ENCODE measurements at regions not wholly inside any gene's neighbourhood (a gene's known extent, or its start where the extent isn't known, plus 50 kb on each side); places are given as distances from the start of the nearest gene placed in this dataset.

DNA sequence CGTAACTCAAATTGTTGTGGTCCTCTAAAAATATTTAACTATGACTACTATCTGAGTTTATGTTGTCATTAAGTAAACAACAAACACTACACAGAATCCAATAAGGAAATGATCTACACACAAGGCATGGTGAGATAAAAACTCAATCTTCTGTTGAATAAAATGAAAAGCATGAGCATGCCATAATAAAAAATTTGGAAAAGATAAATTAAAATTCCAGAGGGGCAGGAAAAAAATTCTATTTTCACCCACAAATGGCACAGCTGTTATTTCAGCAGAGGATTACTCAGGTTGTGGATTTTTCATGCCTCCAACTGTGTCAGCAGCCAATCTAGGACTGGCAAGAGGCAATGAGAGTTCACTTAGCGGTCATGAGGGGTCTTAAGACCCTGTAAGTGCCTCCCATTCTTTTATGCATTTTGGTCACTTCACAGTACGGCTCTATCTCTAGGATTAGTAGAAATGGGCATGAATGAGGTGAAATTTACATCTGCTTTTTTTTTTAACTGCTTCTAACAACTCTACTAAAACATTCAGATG is 639.8 kb upstream of the DIPK2B start:
- Histone ChIP-seq H3K4me2 (no peak overlapping the region), H3K9ac (no peak overlapping the region), H3K4me3 (no peak overlapping the region), H3K4me1 (no peaks in the 10 kb centered on the region), H3K36me3 (no peaks in the 10 kb centered on the region), H3K27ac (no peak overlapping the region), H4K20me1 (no peaks in the 10 kb centered on the region), H3K27me3 (no peaks in the 10 kb centered on the region), H3K9me3 (no peaks in the 10 kb centered on the region)
- TF ChIP-seq Cebpa-rat (IDR thresholded peaks at IDR 0.05), result no peak

DNA sequence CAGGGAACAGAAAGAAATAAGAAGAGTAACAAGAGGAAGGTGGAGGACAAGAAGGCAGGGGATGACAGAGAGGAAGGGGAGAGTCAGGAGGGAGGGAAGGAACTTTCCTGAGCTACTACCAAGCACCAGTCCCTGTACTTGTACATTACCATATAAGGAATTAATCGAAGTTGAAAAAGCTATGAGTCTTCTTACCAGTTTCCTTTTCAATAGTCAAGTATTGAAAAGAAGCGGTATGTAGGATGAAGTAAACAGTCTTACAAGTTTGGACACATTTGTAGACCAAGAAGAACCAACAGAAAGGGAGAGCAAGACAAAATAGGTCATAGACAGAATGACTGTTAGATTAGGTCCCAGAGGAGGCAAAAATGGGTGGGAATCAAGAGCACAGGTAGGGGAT is 629.7 kb upstream of the DIPK2B start:
- no peak overlapping the region for H3K27ac ChIP-seq
- H3K36me3 ChIP-seq, result no peaks in the 10 kb centered on the region
- no peak overlapping the region for H3K9ac ChIP-seq
- no peaks in the 10 kb centered on the region for H3K27me3 ChIP-seq
- no peaks in the 10 kb centered on the region for H4K20me1 ChIP-seq
- no peaks in the 10 kb centered on the region for H3K9me3 ChIP-seq
- no peak for TF ChIP-seq Cebpa-rat (IDR thresholded peaks at IDR 0.05)
- H3K4me3 ChIP-seq, result no peak overlapping the region
- H3K4me1 ChIP-seq, result no peaks in the 10 kb centered on the region
- H3K4me2 ChIP-seq, result no peak overlapping the region

DNA sequence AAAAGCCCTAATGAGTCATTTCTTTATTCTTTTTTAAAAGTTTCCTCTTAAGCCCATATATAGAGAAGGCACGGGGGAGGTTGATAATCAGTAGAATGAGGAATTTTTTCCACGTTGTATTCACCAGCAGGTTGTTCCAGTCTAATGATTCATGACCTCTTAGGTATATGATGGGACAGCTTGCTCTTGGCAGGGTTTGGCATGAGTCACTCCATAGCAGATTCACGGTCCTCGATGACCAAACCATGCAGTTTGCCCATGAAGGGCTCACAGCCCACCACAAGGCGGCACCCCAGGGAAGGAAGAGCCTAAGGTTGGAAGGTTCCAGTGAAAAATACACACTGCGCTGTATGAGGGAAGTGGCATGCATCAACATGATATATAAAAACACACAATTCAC is 623.8 kb upstream of the DIPK2B start:
- Histone ChIP-seq H3K9ac (no peak overlapping the region), H3K4me2 (no peak overlapping the region), H3K4me1 (no peaks in the 10 kb centered on the region), H3K27me3 (no peaks in the 10 kb centered on the region), H3K36me3 (no peaks in the 10 kb centered on the region), H3K4me3 (no peak overlapping the region), H4K20me1 (no peaks in the 10 kb centered on the region), H3K9me3 (no peaks in the 10 kb centered on the region), H3K27ac (no peak overlapping the region)
- no peak for TF ChIP-seq Cebpa-rat (IDR thresholded peaks at IDR 0.05)

DNA sequence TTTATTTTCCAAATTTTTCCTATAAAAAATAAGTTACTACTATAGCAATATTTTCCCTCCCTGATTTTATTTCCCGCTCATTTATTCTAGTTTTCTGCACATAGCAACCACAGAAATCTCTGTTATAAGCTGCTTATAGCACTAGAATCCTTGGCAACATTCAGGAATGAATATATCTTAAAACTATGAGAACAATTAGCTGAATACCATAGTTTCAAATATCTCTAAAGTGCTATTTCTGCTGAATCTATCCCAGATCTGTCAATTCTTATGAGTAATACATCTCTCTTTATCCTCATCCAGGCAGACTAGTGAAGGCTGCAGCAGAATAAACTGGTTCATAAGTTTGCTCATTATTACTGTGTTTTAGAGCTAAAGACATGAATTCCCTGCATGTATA is 622.9 kb upstream of the DIPK2B start:
- Histone ChIP-seq H3K36me3 (no peaks in the 10 kb centered on the region), H3K27ac (no peak overlapping the region), H4K20me1 (no peaks in the 10 kb centered on the region), H3K4me1 (no peaks in the 10 kb centered on the region), H3K27me3 (no peaks in the 10 kb centered on the region), H3K4me2 (no peak overlapping the region), H3K9me3 (no peaks in the 10 kb centered on the region), H3K4me3 (no peak overlapping the region), H3K9ac (no peak overlapping the region)
- no peak for TF ChIP-seq Cebpa-rat (IDR thresholded peaks at IDR 0.05)

DNA sequence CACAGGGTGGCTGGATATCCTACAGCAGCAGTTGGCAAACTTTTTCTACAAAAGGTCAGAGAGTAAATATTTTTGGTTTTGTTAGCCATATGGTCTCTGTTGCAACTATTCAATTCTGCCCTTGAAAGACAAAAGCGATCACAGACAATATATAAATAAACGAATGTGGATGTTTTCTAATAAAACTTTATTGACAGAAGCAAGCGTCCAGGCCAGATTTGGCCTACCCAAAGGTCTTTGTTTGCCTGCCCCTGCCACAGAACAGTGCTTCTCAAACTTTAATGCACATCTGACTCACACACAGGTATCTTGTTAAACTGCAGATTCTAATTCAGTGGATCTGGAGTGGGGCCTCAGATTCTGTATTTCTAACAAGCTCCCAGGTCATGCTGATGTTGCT is 621.4 kb upstream of the DIPK2B start:
- H3K4me2 ChIP-seq, result no peak overlapping the region
- H4K20me1 ChIP-seq, result no peaks in the 10 kb centered on the region
- H3K9ac ChIP-seq, result no peak overlapping the region
- H3K27ac ChIP-seq, result no peak overlapping the region
- H3K9me3 ChIP-seq, result no peaks in the 10 kb centered on the region
- H3K4me3 ChIP-seq, result no peak overlapping the region
- no peaks in the 10 kb centered on the region for H3K4me1 ChIP-seq
- H3K27me3 ChIP-seq, result no peaks in the 10 kb centered on the region
- TF ChIP-seq Cebpa-rat (IDR thresholded peaks at IDR 0.05), result no peak
- no peaks in the 10 kb centered on the region for H3K36me3 ChIP-seq

DNA sequence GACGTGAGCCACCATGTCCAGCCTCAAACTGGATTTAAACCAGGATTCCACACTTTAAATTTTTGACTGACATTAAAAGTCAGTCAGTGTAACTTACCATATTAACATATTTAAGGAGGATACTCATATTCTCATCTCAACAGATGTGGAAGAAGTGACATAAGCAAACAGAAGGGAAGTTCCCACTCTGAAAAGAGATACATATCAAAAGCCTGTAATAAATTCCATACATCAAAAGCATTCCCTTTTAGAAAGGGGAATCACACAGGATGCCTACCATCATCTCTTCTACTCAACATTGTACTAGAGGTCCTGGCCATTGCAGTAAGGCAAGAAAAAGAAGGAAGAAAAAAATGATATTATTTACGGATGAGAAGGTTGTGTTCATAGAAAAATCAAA is 618.2 kb upstream of the DIPK2B start:
- H3K9me3 ChIP-seq, result no peaks in the 10 kb centered on the region
- H3K4me2 ChIP-seq, result no peak overlapping the region
- H3K4me3 ChIP-seq, result no peak overlapping the region
- no peak overlapping the region for H3K27ac ChIP-seq
- no peaks in the 10 kb centered on the region for H3K27me3 ChIP-seq
- no peak for TF ChIP-seq Cebpa-rat (IDR thresholded peaks at IDR 0.05)
- H4K20me1 ChIP-seq, result no peaks in the 10 kb centered on the region
- no peak overlapping the region for H3K9ac ChIP-seq
- H3K4me1 ChIP-seq, result no peaks in the 10 kb centered on the region
- H3K36me3 ChIP-seq, result no peaks in the 10 kb centered on the region

DNA sequence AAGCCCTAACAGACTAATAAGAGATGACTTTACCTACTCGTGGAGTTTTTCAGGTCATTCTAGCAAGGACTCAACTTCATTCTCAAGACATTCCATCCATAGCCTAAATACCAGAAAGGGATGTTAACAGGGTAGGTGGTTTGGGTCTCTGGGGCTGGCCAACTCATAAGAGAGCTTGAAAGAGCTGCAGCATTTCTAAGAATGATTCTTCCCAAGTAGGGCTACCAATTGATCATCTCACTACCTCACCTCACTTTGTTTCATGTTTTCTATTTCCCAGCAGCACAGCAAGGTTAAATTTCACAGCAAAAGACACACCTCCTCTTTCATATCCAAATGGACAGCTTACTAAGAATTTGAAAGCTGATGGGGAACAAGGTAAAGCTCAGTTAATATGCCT is 614.8 kb upstream of the DIPK2B start:
- H3K27ac ChIP-seq, result no peak overlapping the region
- H3K9ac ChIP-seq, result no peak overlapping the region
- H3K4me1 ChIP-seq, result peaks cover under 1% of the 10 kb centered on the region
- H4K20me1 ChIP-seq, result no peaks in the 10 kb centered on the region
- H3K9me3 ChIP-seq, result no peaks in the 10 kb centered on the region
- H3K36me3 ChIP-seq, result no peaks in the 10 kb centered on the region
- no peak for TF ChIP-seq Cebpa-rat (IDR thresholded peaks at IDR 0.05)
- no peaks in the 10 kb centered on the region for H3K27me3 ChIP-seq
- no peak overlapping the region for H3K4me3 ChIP-seq
- H3K4me2 ChIP-seq, result no peak overlapping the region

DNA sequence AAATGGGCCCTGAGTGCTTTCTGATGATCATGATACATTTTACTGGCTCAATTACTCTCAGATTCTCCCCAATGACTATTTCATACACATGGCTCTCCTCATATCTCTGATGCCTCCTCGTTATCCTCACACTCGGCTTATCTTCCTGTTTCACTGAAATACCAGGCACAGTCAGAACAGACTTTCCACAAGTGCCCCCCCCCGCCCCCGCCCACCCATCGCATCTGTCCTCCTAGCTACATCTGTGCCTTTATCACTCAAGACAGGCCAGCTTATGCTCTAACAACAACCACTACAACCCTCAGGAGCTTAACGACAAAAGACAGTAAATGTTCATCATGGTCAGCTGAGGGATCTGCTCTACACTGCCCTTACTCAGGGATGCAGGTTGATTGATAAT is 610.6 kb upstream of the DIPK2B start:
- Histone ChIP-seq H3K9me3 (no peaks in the 10 kb centered on the region), H3K4me2 (no peak overlapping the region), H3K9ac (no peak overlapping the region), H4K20me1 (no peaks in the 10 kb centered on the region), H3K27me3 (no peaks in the 10 kb centered on the region), H3K4me3 (no peak overlapping the region), H3K4me1 (peaks cover 22% of the 10 kb centered on the region), H3K36me3 (no peaks in the 10 kb centered on the region), H3K27ac (no peak overlapping the region)
- TF ChIP-seq Cebpa-rat (IDR thresholded peaks at IDR 0.05), result no peak

DNA sequence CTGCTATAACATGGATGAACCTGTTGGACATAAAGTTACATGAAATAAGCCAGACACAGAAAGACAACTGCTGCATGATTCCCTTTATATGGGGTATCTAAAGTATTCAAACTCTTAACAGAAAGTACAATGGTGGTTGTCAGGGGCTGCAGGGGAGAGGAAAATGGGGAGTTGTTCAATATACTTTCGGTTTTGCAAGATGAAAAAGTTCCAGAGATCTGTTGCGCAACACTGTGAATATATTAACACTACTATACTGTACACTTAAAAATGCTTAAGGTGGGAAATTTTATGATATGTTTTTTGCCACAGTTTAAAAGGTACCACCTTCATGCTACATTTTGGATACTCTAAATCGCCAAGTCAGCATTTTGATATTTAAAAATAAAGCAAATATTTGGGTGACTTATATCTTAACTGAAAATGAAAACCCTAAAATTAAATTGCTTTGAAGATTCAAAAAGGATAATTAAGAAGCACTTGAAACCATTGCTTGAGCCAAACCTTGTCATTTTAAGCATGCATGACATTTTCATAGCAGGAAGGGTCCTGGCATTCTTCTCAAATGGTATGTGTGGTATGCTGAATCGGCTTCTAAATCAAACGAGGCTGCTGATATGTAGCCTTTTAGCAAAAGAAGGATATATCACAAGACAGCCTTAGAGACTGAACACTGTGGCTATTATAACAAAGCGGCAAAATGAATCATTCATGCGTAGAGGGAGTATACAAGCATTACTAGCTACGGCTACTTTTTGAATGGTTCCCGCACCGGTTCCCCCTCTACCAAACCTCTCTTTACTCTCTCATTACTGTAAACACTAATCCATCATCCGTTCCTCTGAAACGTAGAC is 607.1 kb upstream of the DIPK2B start:
- H3K4me2 ChIP-seq, result no peak overlapping the region

DNA sequence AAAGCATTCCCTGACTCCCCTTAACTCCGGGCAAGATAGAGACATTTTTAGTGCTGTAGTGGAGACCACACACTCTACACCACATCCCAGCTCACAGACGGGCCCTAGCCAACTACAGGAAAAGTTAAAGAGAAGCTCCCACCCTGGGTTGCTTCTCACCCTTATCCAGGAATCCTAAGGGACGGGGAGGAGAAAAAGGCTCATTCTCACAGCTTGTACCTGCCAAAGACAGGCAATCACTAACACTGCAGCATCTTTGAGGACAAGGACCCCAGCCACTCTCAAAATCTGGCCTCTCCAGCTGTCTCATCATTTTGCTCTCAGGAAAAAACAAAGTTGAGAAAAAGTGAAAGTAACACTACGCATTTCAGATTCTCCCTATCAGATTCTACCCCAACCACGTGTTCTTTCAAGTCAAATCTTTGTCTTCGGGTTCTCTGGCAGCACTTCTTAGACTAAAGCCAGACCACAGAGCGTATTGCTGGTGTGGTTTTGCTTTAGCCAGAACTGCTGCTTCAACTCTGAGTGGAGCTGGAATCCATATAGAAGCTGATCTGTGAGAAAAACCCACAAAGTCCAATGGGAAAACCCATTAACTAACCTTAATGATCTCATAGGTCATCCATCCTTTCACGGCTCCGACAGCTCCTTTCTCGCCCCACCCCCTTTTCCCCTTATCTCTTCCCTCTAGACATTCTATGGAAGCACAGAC is 605.9 kb upstream of the DIPK2B start:
- Histone ChIP-seq H3K4me3 (peak overlapping the region; percentile 51; the same call in 1 of the 2 replicates), H3K4me1 (peaks cover 29% of the 10 kb centered on the region), H3K9ac (peak overlapping the region; percentile 56), H3K36me3 (no peaks in the 10 kb centered on the region), H4K20me1 (no peaks in the 10 kb centered on the region), H3K27ac (peak overlapping the region; percentile 54; the same call in 1 of the 2 replicates), H3K9me3 (no peaks in the 10 kb centered on the region), H3K27me3 (no peaks in the 10 kb centered on the region), H3K4me2 (peak overlapping the region; percentile 75)
- TF ChIP-seq Cebpa-rat (IDR thresholded peaks at IDR 0.05), result no peak

More for the DNA sequence above, 607.1 kb upstream of the DIPK2B start:
- Histone ChIP-seq H3K27ac (no peak overlapping the region), H4K20me1 (no peaks in the 10 kb centered on the region), H3K4me1 (peaks cover 29% of the 10 kb centered on the region), H3K9me3 (no peaks in the 10 kb centered on the region), H3K36me3 (no peaks in the 10 kb centered on the region), H3K9ac (no peak overlapping the region), H3K4me3 (no peak overlapping the region), H3K27me3 (no peaks in the 10 kb centered on the region)
- peak; percentile 88; the same call in 1 of the 2 replicates for TF ChIP-seq Cebpa-rat (IDR thresholded peaks at IDR 0.05)
